KOPT-K1 (cell line): ENCODE measurements at regions not wholly inside any gene's neighbourhood (a gene's known extent, or its start where the extent isn't known, plus 50 kb on each side); places are given as distances from the start of the nearest gene placed in this dataset.
"Not testable (repeated sequence)": the region's sequence is repeated elsewhere in the genome, so short reads cannot be mapped to it uniquely, and the experiment has no call there.

ENCODE experiments used
- H3K27ac ChIP-seq: fragments of 200-600 bp; sonication (generic); 2 replicates; pipeline ENCODE4 v1.5.1; 2016; ENCODE audit warnings: antibody characterized with exemption, mild to moderate bottlenecking, low read depth, low read length; ENCODE audit not compliant: poor library complexity, severe bottlenecking
- H3K36me3 ChIP-seq: fragments of 200-600 bp; sonication (generic); 2 replicates; pipeline ENCODE4 v1.5.1; 2017; ENCODE audit warnings: antibody characterized with exemption, mild to moderate bottlenecking, low read length, moderate library complexity; ENCODE audit not compliant: insufficient read depth
- H3K9me3 ChIP-seq: fragments of 200-600 bp; sonication (generic); 2 replicates; pipeline ENCODE4 v1.5.1; 2017; ENCODE audit warnings: antibody characterized with exemption, low read length, mild to moderate bottlenecking; ENCODE audit not compliant: insufficient read depth, poor library complexity, severe bottlenecking

DNA sequence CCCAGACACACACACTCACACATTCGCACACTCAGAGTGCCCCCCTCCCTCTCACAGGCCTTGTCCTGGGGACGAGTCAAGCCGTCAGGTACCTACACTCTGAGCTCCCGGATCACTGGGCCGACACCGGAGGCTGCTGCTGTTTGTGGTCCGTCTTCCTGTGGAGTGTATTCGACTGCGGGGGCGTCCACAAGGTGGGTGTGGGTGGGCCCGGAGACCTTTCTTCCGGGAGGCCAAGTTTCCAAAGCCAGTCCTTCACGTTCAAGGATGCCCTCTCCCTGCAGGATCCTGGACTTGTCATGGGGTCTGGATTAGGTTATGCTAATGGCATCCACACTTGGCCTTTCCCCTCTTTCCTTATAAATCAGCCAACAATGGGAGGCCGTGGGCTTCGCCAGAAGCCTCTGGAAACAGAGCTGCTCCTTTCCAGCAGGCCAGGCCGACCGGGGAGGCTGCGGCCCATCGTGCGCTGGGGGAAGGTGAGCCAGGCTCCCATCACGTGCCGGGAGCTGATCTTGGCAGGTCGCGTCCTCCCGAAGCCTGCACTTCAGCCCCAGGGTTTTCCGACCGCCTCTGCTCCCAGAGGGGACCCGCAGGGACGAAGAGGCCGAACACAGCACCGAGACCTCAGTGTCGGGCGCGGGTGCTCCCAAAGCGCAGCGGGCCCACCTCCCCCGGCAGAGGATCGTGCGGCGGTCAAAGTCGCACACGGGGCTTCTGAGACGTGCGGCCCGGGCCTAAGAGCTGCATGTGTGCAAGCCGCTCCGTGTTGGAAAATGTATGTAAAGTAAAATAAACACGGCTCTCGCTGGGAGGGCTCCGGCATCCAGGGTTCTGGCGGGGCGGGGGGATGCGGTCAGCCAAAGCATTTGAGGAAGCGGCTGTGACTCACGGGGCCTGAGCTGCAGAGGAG is 196.5 kb upstream of the ZNF469 start:
- not testable (repeated sequence) for H3K9me3 ChIP-seq, H3K27ac ChIP-seq, H3K36me3 ChIP-seq

DNA sequence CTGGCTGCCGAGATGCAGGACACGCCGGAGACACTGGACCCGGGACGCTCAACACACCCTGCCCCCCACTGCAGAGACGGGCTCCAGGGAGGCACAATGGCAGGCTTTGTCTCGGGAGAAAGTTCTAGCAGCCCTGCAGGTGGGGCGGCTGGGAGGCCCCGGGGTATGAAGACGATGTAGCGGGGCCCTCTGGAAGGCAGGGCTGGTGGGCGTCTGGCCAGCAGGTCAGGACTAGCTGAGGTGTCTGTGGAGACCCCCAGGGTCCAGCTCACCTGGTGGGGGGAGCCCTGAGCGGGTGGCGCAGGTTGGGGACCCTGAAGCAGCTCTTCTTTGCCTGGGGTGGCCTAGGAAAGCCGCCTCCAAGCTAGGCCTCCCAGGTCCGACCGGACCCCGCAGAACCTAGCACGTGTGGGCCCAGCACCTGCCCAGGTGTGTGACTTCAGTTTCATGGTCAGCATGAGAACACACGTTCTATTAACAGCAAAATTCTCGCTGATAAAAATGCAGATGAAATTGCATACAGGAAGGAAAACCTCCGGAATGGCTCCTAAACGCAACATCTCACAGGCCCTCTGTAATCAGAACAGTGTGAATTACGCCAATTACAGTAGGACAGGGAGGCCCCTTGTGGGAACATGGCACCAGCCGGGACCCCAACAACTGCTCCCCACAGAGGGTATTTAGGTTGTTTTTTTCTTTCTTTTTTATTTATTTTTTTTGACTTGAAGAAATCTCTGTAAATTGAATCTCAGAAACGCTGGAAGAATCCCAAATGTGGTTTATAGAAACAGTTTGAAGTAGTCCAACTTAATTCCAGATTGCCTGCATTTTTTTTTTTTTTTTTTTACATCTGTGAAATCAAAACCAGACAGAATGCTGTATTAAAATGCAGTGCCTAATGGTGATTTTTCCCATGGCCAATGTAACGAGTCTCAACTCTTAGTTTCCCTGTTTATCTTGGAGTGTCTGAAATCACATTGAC is 195.6 kb upstream of the ZNF469 start:
- not testable (repeated sequence) for H3K36me3 ChIP-seq, H3K27ac ChIP-seq, H3K9me3 ChIP-seq

DNA sequence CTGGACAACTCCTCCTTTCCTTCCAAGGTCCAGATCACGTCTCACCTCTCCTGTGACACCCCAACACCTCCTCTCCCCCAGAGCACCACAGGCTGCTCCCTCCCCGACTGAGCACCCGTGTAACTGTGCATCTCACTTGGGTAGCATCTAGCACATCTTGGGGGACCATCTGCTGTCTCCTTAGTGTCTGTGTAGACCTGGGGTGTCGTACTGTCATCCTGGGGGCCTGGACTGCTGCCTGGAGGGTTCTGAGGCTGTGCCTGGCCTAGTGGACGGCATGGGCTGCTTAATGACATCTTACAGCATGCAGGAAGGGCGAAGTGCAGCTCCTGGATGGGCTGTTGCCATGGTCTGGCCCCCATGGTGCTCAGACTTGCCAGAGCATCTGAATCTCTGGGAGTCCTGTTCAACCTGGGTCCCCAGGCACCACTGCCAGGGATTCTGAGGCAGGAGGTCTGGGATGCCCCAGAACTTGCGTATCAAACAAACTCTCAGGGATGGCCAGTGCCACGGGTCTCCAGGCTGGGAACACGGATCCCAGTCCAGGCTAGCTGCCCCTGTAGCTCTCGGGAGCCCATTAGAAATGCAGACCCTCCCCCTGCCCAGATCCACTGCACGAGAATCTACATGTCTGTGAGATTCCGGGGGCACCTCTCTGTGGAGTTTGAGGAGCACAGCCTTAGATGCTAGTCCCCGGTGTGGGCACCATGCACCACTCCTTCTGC is 194.4 kb upstream of the ZNF469 start:
- H3K27ac ChIP-seq, H3K36me3 ChIP-seq, H3K9me3 ChIP-seq: not testable (repeated sequence)

DNA sequence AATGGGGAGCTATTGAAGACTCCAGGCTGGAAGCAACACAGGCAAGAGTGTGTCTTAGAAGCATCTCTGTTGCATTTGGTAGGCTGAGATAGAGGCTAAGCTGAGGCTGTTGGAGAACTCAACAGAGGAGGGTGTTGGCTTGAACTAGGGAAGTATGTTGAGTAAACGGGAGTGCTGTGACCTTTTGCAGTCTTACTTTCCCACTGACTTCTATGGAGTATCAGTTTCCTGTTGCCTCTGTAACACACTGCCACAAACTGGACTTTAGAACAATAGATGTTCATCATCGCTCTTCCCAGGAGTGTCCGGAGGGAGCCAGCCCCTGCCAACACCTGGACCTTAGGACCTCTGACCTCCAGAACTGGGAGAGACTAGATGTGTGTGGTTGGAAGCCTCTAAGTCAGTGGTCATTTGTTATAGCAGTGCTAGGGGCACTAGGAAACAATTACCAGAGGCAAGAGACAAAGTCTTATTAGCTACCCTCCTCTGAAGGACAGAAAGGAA is 192.1 kb upstream of the ZNF469 start:
- not testable (repeated sequence) for H3K36me3 ChIP-seq, H3K27ac ChIP-seq, H3K9me3 ChIP-seq

DNA sequence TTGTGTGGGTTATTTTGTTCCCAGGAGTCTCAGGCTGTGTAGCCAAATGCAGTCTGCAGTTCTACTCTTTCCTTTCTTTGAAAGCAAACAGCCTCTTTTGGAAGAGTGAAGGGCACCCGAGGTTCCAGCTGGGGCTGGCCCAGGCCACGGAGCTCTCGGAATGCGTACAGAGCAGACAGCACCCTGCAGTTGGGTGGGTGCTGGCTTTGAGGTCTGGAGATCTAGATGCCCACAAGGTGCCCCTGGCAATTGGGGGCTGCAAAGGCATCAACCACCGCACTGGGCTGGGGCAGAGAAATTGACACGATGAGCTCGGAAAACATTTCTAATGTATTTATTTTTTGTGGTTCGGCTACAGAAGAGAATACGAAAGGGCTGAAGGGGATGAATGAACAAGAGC is 191.6 kb upstream of the ZNF469 start:
- not testable (repeated sequence) for H3K36me3 ChIP-seq, H3K27ac ChIP-seq, H3K9me3 ChIP-seq

DNA sequence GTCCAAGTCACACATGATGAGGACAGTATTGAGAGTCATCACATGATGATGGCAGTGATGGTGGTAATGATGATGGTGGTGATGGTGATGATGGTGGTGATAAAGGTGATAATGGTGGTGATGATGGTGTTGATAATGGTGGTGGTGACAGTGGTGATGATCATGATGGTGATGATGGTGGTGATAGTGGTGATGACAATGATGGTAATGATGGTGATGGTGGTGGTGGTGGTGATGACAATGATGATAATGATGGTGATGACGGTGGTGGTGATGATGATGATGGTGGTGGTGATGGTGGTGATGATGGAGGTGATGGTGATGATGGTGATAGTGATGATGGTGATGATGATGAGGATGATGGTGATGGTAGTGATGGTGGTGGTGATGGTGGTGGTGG is 190.2 kb upstream of the ZNF469 start:
- H3K27ac ChIP-seq, result no peak overlapping the region
- no peaks in the 10 kb centered on the region for H3K36me3 ChIP-seq
- no peaks in the 10 kb centered on the region for H3K9me3 ChIP-seq

DNA sequence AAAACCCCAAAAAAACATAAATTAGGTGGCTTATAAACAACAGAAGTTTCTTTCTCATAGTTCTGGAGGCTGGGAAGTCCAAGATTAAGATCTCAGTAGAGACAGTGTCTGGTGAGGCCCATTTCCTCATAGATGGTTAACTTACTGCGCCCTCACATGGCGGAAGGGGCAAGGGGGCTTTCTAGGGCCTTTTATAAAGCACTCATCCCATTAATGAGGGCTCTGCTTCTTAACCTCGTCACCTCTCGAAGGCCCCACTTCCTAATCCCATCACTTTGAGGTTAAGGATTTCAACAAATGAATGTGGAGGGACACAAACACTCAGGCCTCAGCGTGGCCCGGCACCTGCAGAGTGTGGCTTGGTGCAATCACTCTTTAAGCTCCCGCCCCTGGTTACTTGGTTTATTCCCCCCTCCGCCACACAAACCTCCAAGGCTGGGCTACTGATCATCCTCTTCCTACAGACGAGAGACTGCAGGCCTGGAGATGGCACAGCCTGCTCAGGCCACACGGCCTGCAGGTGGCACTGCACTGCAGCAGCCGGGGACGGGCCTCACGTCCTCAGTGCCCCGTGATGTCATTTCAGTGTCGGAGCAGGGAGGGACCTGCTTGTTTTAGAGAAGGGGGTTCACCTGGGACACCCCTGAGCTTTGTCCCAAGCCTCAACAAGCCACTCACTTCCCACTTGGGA is 188.9 kb upstream of the ZNF469 start:
- H3K36me3 ChIP-seq, H3K9me3 ChIP-seq, H3K27ac ChIP-seq: not testable (repeated sequence)

DNA sequence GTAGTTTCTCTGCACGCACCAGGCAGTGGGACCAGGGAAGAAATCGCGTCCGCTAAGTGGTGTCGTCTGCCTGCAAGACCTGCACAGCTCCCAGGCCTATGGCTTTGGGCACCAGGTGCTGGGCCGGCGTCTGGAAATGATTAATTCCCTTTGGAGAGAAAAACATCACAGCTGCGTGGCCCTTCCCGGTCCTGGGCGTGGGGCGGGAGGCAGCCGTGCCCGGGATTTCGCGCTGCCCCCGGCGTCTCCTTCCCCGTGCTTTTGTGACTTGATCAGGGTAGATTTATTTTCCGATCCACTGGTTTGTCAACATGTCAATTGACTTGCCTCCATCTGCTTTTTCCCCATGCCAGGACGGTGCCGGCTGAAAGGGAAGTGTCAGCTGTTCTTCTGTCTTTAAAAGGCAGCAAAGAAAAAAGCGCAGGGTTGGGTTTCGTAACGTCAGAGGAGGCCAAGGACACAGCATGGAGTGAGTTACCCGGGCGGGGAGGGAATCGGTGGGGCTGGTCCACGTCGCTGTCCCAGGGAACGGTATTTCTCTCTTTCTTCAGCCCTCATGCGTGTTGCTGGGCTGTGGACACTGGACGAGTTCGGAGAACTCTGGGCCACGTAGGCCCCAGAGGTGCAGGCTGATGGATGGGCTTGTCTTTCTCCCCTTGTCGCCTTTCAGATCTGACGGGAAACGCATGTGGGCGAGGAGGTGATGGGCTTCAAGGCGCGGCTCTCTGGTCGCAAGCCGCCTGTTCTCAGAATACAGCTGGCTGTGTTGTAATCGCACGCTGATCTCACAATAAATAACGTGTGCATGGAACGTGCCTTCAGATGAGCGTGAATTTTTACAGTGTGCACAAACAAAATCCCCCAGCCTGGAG is 188.1 kb upstream of the ZNF469 start:
- Histone ChIP-seq H3K27ac (no peak overlapping the region), H3K9me3 (no peaks in the 10 kb centered on the region)

DNA sequence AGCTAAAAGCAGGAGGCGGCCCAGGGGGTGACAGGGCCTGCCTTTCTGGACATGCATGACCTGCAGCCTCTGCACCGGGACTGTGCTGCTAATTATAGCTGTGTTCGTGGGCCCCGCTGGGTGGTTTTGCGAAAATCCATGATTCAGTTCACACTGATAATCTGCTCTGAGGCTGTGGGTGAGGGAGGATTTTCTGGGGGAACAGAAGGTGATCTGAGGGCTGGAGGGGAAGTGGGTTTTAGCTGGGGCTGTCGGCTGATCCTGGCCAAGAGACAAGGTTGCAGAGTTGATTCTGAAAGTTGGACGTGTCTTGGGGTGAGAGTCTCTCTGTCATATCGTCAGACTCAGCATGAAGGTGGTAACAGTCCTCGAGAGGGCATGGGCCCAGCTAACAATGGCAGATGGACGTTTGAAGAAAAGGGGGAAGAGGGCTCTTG is 187.5 kb upstream of the ZNF469 start:
- H3K9me3 ChIP-seq, result no peaks in the 10 kb centered on the region
- H3K27ac ChIP-seq, result no peak overlapping the region
- H3K36me3 ChIP-seq, result no peaks in the 10 kb centered on the region

More for the DNA sequence above, 188.1 kb upstream of the ZNF469 start:
- H3K36me3 ChIP-seq, result no peaks in the 10 kb centered on the region

DNA sequence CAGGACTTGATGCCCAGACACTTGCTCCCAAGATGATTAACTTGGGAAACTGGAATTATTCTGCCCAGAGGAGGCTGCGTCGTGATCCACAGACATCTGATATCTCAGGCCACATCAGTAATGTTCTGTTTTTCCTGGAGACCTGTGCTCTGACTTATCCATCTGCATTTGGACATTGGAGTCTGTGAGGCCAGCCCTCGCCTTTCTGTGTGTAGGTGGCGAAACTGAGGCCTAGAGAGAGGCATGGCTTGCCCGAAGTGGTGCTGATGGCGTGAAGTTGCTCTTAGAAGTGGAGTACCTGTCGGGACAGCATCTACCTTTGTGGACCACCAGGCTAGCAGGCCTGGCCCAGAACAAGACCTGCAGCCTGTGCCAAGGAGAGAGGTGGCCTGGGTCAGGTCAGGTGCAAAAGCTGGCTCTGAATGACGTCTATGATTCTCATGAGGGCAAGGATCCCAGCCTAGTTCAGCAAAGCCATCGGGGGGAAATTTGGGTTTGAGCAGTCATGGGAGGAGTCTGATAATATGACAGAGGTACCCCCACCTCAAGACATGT is 186.8 kb upstream of the ZNF469 start:
- H3K36me3 ChIP-seq, result no peaks in the 10 kb centered on the region
- no peaks in the 10 kb centered on the region for H3K9me3 ChIP-seq
- no peak overlapping the region for H3K27ac ChIP-seq

DNA sequence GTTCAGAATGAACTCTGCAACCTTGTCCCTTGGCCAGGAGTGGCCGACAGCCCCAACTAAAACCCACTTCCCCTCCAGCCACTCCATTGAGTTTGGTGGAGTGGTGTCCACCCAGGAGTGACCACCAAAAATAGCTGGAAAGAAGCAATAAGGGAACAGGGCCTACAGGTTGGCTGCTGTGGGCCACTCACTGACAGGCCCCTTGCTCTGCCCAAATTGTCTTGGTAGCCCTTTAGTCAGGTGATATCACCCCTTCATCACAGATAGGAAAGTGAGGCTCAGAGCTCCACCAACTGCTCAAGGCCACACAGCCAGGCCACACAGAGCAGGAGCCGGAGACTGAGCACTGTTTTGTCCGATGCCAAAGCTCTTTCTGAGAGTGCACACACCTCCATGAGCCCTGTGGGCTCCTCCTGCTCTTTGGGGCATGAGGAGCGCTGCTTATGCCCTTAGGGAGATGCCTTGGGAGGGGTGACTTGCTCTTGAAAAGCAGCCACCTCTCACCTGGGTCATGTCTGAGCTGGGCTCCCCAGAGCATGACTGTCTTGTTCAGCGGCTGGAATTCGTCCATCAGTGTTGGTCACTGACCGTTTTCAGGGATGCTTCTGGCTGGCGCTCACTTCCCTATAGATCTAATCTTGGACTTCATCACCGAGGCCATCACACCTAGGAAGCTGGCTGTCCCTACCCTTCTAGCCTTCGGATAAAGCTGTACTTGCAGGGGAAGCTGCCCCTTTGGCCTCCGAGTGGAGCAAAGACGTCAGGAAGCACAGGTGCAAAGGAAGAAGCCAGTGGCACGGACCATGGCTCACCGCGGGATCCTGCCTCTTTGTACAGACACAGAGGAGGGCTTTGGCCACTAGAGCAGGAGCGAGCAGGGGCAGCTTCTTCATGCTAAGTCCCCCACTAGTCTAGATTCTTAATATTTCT is 186.0 kb upstream of the ZNF469 start:
- Histone ChIP-seq H3K9me3 (no peaks in the 10 kb centered on the region), H3K27ac (no peak overlapping the region), H3K36me3 (no peaks in the 10 kb centered on the region)

DNA sequence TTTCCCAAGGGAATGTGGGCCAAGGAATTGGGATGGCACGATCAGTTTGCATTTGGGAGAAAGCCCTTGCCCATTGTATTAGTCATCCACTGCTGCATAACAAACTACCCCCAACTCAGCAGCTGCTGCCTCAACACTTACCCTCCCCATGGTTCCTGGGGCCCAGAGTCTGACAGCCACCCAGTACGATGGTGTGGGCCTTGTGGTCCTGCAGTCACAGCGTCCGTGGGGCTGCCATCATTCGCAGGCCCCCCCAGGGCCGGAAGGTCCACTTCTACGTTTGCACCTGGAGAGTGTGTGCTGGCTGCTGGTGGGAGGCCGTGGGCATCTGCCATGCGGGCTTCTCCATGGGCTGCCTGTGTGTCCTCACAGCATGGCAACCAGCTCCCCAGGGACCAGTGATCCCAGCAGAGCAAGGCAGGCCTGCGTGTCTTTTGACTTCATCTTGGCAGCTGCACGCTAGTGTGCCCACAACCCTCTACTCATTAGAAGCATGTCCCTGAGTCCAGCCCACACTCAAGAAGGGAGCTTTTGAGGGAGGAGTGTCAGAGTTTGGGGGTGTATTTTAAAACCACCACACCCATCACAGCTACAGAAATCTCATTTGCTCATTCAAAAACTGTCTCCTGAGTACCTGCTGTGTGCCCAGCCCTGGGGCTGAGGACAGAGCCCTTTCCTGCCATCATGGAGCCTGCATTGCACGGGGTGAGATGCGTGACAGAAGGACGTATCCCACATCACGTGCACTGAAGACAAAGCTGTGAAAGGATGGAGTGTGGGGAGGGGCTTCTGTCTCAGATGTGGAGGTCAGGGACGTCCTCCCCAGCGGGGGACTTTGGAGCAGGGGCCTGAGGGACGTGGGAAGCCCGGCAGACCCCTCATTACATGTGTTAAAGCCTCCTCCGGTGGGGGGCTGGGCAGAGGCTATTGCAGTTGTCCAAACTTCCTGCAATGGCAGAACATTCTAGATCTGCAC is 185.0 kb upstream of the ZNF469 start:
- H3K9me3 ChIP-seq, result no peaks in the 10 kb centered on the region
- no peak overlapping the region for H3K27ac ChIP-seq
- H3K36me3 ChIP-seq, result no peaks in the 10 kb centered on the region
